CD8-positive, alpha-beta memory T cell (primary cell): ENCODE measurements at regions not wholly inside any gene's neighbourhood (a gene's known extent, or its start where the extent isn't known, plus 50 kb on each side); places are given as distances from the start of the nearest gene placed in this dataset.

ENCODE experiments used
- CTCF ChIA-PET: fragments of 350-600 bp; sonication (Branson Sonifier 250); formaldehyde crosslinking; loops from one replicate; lab custom pipeline; 2021; ENCODE audit warnings: antibody characterized with exemption; lab: Charles Lee
- POLR2A ChIA-PET: fragments of 350-600 bp; sonication (Branson Sonifier 250); formaldehyde crosslinking; loops from one replicate; lab custom pipeline; 2021; ENCODE audit warnings: antibody characterized with exemption; lab: Charles Lee
- DNase-seq, 5 donors: peaks; one replicate each; pipeline versions ENCODE4 v3.0.0 to v3.0.0-alpha.2; 2020 to 2022; ENCODE audit warnings: mixed read lengths in 1 of 5
- H3K27ac ChIP-seq: one replicate; pipeline ENCODE4 v1.7.0; 2013; ENCODE audit warnings: low read depth, mild to moderate bottlenecking, low read length, moderate library complexity
- H3K27me3 ChIP-seq: 2 replicates; pipeline ENCODE4 v1.7.0; 2013; ENCODE audit warnings: low read length, mild to moderate bottlenecking; ENCODE audit not compliant: insufficient read depth, poor library complexity, severe bottlenecking
- H3K36me3 ChIP-seq: 2 replicates; pipeline ENCODE4 v1.7.0; 2013; ENCODE audit warnings: mild to moderate bottlenecking, low read length, moderate library complexity; ENCODE audit not compliant: insufficient read depth
- H3K4me1 ChIP-seq: 2 replicates; pipeline ENCODE4 v1.7.0; 2013; ENCODE audit warnings: mild to moderate bottlenecking, low read length, moderate library complexity; ENCODE audit not compliant: insufficient read depth
- H3K4me3 ChIP-seq: 2 replicates; pipeline ENCODE4 v1.7.0; 2013; ENCODE audit warnings: mild to moderate bottlenecking, low read length
- H3K9me3 ChIP-seq: 2 replicates; pipeline ENCODE4 v1.7.0; 2013; ENCODE audit warnings: mild to moderate bottlenecking, low read length
- H3K27ac Mint-ChIP-seq, 8 donors: one replicate each; pipeline ENCODE4 v1.8.0; 2020 to 2021; ENCODE audit warnings: mixed read lengths in 8 of 8, mild to moderate bottlenecking in 6 of 8, inconsistent platforms in 3 of 8, moderate library complexity in 3 of 8
- H3K27me3 Mint-ChIP-seq, 2 donors: one replicate each; pipeline ENCODE4 v1.8.0; 2020 to 2021; ENCODE audit warnings: mixed read lengths in 2 of 2, mild to moderate bottlenecking in 1 of 2, moderate library complexity in 1 of 2
- H3K36me3 Mint-ChIP-seq, 3 donors: one replicate each; pipeline ENCODE4 v1.8.0; 2020 to 2021; ENCODE audit warnings: mixed read lengths in 3 of 3, inconsistent platforms in 1 of 3, mild to moderate bottlenecking in 1 of 3
- H3K4me1 Mint-ChIP-seq, 3 donors: one replicate each; pipeline ENCODE4 v1.8.0; 2020 to 2021; ENCODE audit warnings: mixed read lengths in 3 of 3, inconsistent platforms in 1 of 3, mild to moderate bottlenecking in 1 of 3
- H3K4me3 Mint-ChIP-seq, 7 donors: one replicate each; pipeline ENCODE4 v1.8.0; 2020 to 2021; ENCODE audit warnings: mixed read lengths in 7 of 7, mild to moderate bottlenecking in 6 of 7, moderate library complexity in 4 of 7, inconsistent platforms in 2 of 7
- H3K9me3 Mint-ChIP-seq, 5 donors: one replicate each; pipeline ENCODE4 v1.8.0; 2020 to 2022; ENCODE audit warnings: mixed read lengths in 5 of 5, mild to moderate bottlenecking in 3 of 5, moderate library complexity in 2 of 5, inconsistent platforms in 1 of 5

DNA sequence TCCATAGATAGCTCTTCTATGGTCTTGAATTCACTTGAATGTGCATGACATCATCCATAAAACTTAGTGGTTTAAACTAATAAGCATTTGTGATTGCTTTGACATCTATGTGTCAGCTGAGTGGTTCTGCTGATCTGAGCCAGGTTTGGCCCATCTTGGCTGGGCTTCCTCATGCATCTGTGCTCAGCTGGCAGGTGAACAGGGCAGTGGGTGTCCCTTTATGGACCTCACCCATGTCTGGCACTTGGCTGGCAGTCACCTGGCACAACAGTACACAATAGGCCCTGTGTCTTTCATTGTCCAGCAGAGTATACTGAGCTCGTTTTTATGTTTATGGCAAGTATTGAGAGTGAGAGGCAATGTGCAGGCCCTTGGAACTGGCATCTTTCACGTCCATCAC, 73.7 kb upstream of the CNTN6 start:
- DNase-seq, result no peak
- no peaks in the 10 kb centered on the region for H3K4me1 ChIP-seq
- H3K27me3 ChIP-seq, result no peaks in the 10 kb centered on the region
- Mint-ChIP-seq H3K27ac (no peak overlapping the region), H3K27me3 (no peaks in the 10 kb centered on the region), H3K9me3 (peaks cover 1 to 36% (median 12%) of the 10 kb centered on the region in 5 donors), H3K4me1 (no peaks in the 10 kb centered on the region), H3K36me3 (no peaks in the 10 kb centered on the region), H3K4me3 (no peak overlapping the region)
- no peak overlapping the region for H3K27ac ChIP-seq
- no peaks in the 10 kb centered on the region for H3K36me3 ChIP-seq
- H3K9me3 ChIP-seq, result no peaks in the 10 kb centered on the region
- CTCF ChIA-PET, result no interaction called here
- POLR2A ChIA-PET, result no interaction called here
- no peak overlapping the region for H3K4me3 ChIP-seq

- Histone ChIP-seq H3K4me3 (no peak overlapping the region), H3K27me3 (no peaks in the 10 kb centered on the region), H3K27ac (no peak overlapping the region), H3K36me3 (no peaks in the 10 kb centered on the region), H3K4me1 (no peaks in the 10 kb centered on the region), H3K9me3 (no peaks in the 10 kb centered on the region)
- H3K27me3 Mint-ChIP-seq, result no peaks in the 10 kb centered on the region
- no peak for DNase-seq
- peaks cover 1 to 23% (median 15%) of the 10 kb centered on the region in 5 donors for H3K9me3 Mint-ChIP-seq
- no peaks in the 10 kb centered on the region for H3K4me1 Mint-ChIP-seq
- POLR2A ChIA-PET, result no interaction called here
- CTCF ChIA-PET, result no interaction called here
- H3K4me3 Mint-ChIP-seq, result no peak overlapping the region
- H3K36me3 Mint-ChIP-seq, result no peaks in the 10 kb centered on the region
- no peak overlapping the region for H3K27ac Mint-ChIP-seq
Observed at GRCh38 chr3:1026395-1026794, 66.4 kb upstream of the CNTN6 start.

DNA sequence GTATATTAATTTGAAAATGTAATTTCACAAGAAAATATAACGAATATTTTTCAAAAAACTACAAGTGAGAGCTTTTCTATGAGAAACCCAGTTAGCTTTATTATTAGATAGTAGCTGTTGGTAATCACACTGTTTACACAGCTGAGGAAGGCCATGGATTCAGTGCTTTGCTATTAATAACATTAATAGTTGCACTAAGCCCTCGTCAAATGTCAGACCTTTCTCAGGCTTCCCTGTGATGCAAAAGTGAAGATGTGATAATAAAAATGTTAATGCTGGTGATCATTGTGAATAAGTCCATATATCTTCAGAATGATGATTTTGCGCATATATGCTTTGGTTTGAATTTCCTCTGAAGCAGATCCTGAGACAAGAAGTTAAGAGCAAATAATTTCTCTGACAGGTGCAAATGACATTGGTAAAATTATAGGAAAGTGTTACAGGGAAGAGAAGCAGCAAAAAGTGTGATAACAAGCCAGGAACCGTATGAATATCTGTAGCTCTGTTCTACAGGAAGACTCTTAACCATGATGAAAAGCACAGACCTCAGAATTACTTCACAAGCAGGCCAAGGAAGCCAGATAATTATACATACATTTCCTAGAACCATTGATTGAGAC, 56.5 kb upstream of the CNTN6 start:
- H3K9me3 ChIP-seq, result no peaks in the 10 kb centered on the region
- no peak overlapping the region for H3K4me3 Mint-ChIP-seq
- ChIA-PET POLR2A (no interaction called here), CTCF (no interaction called here)
- H3K4me1 ChIP-seq, result no peaks in the 10 kb centered on the region
- no peaks in the 10 kb centered on the region for H3K4me1 Mint-ChIP-seq
- H3K27me3 ChIP-seq, result no peaks in the 10 kb centered on the region
- DNase-seq, result no peak
- H3K9me3 Mint-ChIP-seq, result peaks cover 9 to 28% (median 12%) of the 10 kb centered on the region in 5 donors
- H3K27me3 Mint-ChIP-seq, result peaks cover 0 to 1% of the 10 kb centered on the region in 2 donors
- H3K27ac ChIP-seq, result no peak overlapping the region
- H3K36me3 Mint-ChIP-seq, result no peaks in the 10 kb centered on the region
- H3K4me3 ChIP-seq, result no peak overlapping the region
- H3K27ac Mint-ChIP-seq, result peak overlapping the region in 1 of 8 donors; percentile 17
- H3K36me3 ChIP-seq, result no peaks in the 10 kb centered on the region

GRCh38 chr3:1037631-1038030, 55.2 kb upstream of the CNTN6 start:
- Mint-ChIP-seq H3K4me1 (no peaks in the 10 kb centered on the region), H3K4me3 (no peak overlapping the region), H3K36me3 (no peaks in the 10 kb centered on the region), H3K27me3 (peaks cover 0 to 1% of the 10 kb centered on the region in 2 donors), H3K27ac (no peak overlapping the region), H3K9me3 (peaks cover 9 to 29% (median 15%) of the 10 kb centered on the region in 5 donors)
- ChIA-PET POLR2A (no interaction called here), CTCF (no interaction called here)
- Histone ChIP-seq H3K36me3 (no peaks in the 10 kb centered on the region), H3K27me3 (no peaks in the 10 kb centered on the region), H3K9me3 (no peaks in the 10 kb centered on the region), H3K4me1 (no peaks in the 10 kb centered on the region), H3K27ac (no peak overlapping the region), H3K4me3 (no peak overlapping the region)
- DNase-seq, result no peak
